GM23248 (cell line): ENCODE measurements at regions not wholly inside any gene's neighbourhood (a gene's known extent, or its start where the extent isn't known, plus 50 kb on each side); places are given as distances from the start of the nearest gene placed in this dataset.

Experiments used
- DNase-seq: peaks from one replicate; pipeline ENCODE4 v3.0.0-alpha.2; 2015
- H2AFZ ChIP-seq: fragments of 200-600 bp; sonication (generic); 2 replicates; pipeline ENCODE4 v1.6.1; 2016; ENCODE audit warnings: antibody characterized with exemption
- H3F3A ChIP-seq: fragments of 200-600 bp; sonication (generic); 2 replicates; pipeline ENCODE4 v1.6.1; 2016; ENCODE audit warnings: mild to moderate bottlenecking, antibody characterized with exemption, mixed run types; ENCODE audit not compliant: insufficient read depth
- H3K27ac ChIP-seq: fragments of 200-600 bp; sonication (generic); 2 replicates; pipeline ENCODE4 v1.5.1; 2016; ENCODE audit warnings: mild to moderate bottlenecking
- H3K27me3 ChIP-seq: fragments of 200-600 bp; sonication (generic); replicated peaks from 2 replicates; pipeline ENCODE4 v1.6.1; 2016; ENCODE audit warnings: mild to moderate bottlenecking; ENCODE audit not compliant: insufficient read depth
- H3K36me3 ChIP-seq: fragments of 200-600 bp; sonication (generic); 2 replicates; pipeline ENCODE4 v1.6.1; 2016; ENCODE audit warnings: low read depth, mild to moderate bottlenecking
- H3K4me1 ChIP-seq: fragments of 200-600 bp; sonication (generic); 2 replicates; pipeline ENCODE4 v1.6.1; 2016; ENCODE audit warnings: mild to moderate bottlenecking; ENCODE audit not compliant: insufficient read depth
- H3K4me2 ChIP-seq: fragments of 200-600 bp; sonication (generic); one replicate; pipeline ENCODE4 v1.6.1; 2016; ENCODE audit warnings: mild to moderate bottlenecking; ENCODE audit not compliant: unreplicated experiment
- H3K4me3 ChIP-seq: fragments of 200-600 bp; sonication (generic); 2 replicates; pipeline ENCODE4 v1.5.1; 2016; ENCODE audit warnings: mild to moderate bottlenecking
- H3K79me2 ChIP-seq: fragments of 200-600 bp; sonication (generic); 2 replicates; pipeline ENCODE4 v1.6.1; 2016; ENCODE audit warnings: mild to moderate bottlenecking; ENCODE audit not compliant: insufficient read depth
- H3K9ac ChIP-seq: fragments of 200-600 bp; sonication (generic); 2 replicates; pipeline ENCODE4 v1.6.1; 2016; ENCODE audit warnings: mild to moderate bottlenecking
- H3K9me2 ChIP-seq: fragments of 200-600 bp; sonication (generic); 2 replicates; pipeline ENCODE4 v1.6.1; 2016; ENCODE audit warnings: mixed run types, mild to moderate bottlenecking, moderate library complexity; ENCODE audit not compliant: insufficient read depth
- H3K9me3 ChIP-seq: fragments of 200-600 bp; sonication (generic); one replicate; pipeline ENCODE4 v1.6.1; 2017; ENCODE audit warnings: low read depth
- H4K20me1 ChIP-seq: fragments of 200-600 bp; sonication (generic); 2 replicates; pipeline ENCODE4 v1.6.0; 2016; ENCODE audit not compliant: insufficient read depth
- EZH2 ChIP-seq: fragments of 200-600 bp; sonication (generic); IDR thresholded peaks from 2 replicates; pipeline ENCODE4 v1.6.1; 2018; ENCODE audit warnings: antibody characterized with exemption, mild to moderate bottlenecking; ENCODE audit not compliant: insufficient read depth, poor library complexity, severe bottlenecking
- EZH2phosphoT487 ChIP-seq: fragments of 200-600 bp; sonication (generic); IDR thresholded peaks from 2 replicates; pipeline ENCODE4 v1.6.1; 2018; ENCODE audit warnings: antibody characterized with exemption, moderate library complexity, mild to moderate bottlenecking, low read depth; ENCODE audit not compliant: insufficient read depth
- WGBS, 2 experiments: methylation state at CpG; one replicate each; pipeline ENCODE4 v1.1.6; 2015 to 2017; ENCODE audit warnings: low lambda C conversion rate in 2 of 2, low coverage in 1 of 2; ENCODE audit errors: missing lambda C conversion rate in 2 of 2; 5-methylcytosine and 5-hydroxymethylcytosine counted together
- in situ Hi-C: fragments of 300-500 bp; cut with MboI; formaldehyde crosslinking; loops from 2 replicates; pipeline ENCODE4 v1.15.0; 2020

GRCh38 chr3:94928921-94929320 lies 866.1 kb downstream of the NSUN3 start:
- no peaks in the 10 kb centered on the region for H3K4me1 ChIP-seq
- H3F3A ChIP-seq: no peaks in the 10 kb centered on the region
- peak; percentile 4 for DNase-seq
- no peaks in the 10 kb centered on the region for H3K79me2 ChIP-seq
- no peak overlapping the region for H3K4me2 ChIP-seq
- no peak overlapping the region for H2AFZ ChIP-seq
- no peak overlapping the region for H3K9ac ChIP-seq
- no peaks in the 10 kb centered on the region for H3K36me3 ChIP-seq
- no peaks in the 10 kb centered on the region for H3K27me3 ChIP-seq
- H3K27ac ChIP-seq: no peak overlapping the region
- 48 to 62% methylated on average over 4 of the region's 4 CpGs for WGBS, 2 experiments
- TF ChIP-seq EZH2 (no peak), EZH2phosphoT487 (no peak)
- H3K9me2 ChIP-seq: no peaks in the 10 kb centered on the region
- in situ Hi-C loops: no loop called here
- H4K20me1 ChIP-seq: no peaks in the 10 kb centered on the region
- no peak overlapping the region for H3K4me3 ChIP-seq
- H3K9me3 ChIP-seq: no peaks in the 10 kb centered on the region

DNA sequence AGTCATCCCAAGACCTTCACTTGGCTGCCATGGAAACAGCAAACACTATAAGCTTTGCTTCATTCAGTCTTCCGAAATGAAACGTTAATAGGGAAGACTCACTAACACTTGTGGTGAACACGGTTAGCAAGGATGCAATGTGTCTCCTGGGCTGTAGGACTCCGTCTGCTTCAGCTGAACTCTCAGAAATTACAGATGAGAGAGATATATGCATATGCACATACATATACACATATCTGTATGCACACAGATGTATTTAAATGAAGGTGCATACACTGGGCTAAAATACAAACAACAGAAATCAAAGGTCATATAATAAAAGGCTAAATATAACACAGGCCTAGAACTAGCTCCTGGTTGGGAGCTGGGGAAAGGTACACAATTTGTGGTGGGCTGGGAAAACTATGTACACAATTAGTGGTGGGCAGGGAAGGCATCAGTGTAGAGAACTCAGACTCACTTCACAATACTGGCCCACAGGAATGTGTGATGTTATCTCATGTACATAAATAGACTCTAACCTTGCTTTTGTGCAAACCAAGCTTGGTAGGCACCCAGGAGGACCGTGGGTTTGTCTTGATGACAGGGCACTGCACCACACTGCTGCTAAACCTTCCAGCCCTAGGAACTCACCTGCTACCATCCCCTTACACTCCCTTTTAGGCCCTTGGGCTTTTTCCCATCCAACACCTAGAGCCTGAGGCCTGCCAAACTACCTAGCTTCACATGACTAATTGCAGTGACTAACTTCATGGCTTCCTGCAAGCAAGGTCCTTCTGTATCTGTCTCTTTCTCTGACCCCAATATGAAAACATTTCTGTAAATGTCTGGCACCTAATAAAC lies 873.1 kb downstream of the NSUN3 start:
- no peak overlapping the region for H3K4me3 ChIP-seq
- H3K79me2 ChIP-seq: no peaks in the 10 kb centered on the region
- H3K36me3 ChIP-seq: no peaks in the 10 kb centered on the region
- no peaks in the 10 kb centered on the region for H3K4me1 ChIP-seq
- WGBS, 2 experiments: 29 to 32% methylated on average over 5 of the region's 5 CpGs
- H3K9me3 ChIP-seq: no peaks in the 10 kb centered on the region
- H3K27me3 ChIP-seq: no peaks in the 10 kb centered on the region
- H4K20me1 ChIP-seq: no peaks in the 10 kb centered on the region
- H3K9ac ChIP-seq: no peak overlapping the region
- H2AFZ ChIP-seq: no peak overlapping the region
- no peak for DNase-seq
- TF ChIP-seq EZH2 (no peak), EZH2phosphoT487 (no peak)
- no peaks in the 10 kb centered on the region for H3K9me2 ChIP-seq
- no peak overlapping the region for H3K27ac ChIP-seq
- H3F3A ChIP-seq: no peaks in the 10 kb centered on the region
- in situ Hi-C loops: no loop called here
- H3K4me2 ChIP-seq: no peak overlapping the region

DNA sequence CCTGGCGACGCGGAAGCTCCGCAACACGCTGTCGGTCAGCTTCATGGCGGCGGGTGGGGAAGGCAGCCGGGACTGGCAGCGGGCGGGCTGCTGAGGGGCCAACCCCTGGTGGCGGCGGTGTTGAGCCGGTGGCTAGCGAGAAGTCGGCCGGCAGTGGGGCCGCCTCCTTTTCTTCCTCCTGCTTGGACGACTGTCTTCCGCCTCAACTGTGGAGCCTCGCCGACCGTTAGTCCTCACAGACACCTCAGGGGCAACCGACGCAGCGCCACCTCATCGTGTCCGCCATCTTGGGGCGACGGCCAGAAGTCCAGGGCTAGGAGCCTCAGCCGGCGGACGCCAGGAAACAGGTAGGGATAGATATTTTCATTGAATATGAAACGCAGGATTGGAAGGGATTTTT lies 875.1 kb downstream of the NSUN3 start:
- no peak overlapping the region for H3K4me3 ChIP-seq
- H3K9me3 ChIP-seq: no peaks in the 10 kb centered on the region
- no peaks in the 10 kb centered on the region for H3K27me3 ChIP-seq
- H3K36me3 ChIP-seq: no peaks in the 10 kb centered on the region
- no peak overlapping the region for H2AFZ ChIP-seq
- H3F3A ChIP-seq: no peaks in the 10 kb centered on the region
- DNase-seq: no peak
- TF ChIP-seq EZH2 (no peak), EZH2phosphoT487 (no peak)
- H3K27ac ChIP-seq: no peak overlapping the region
- no peaks in the 10 kb centered on the region for H3K4me1 ChIP-seq
- no peaks in the 10 kb centered on the region for H3K79me2 ChIP-seq
- H3K4me2 ChIP-seq: no peak overlapping the region
- no peaks in the 10 kb centered on the region for H4K20me1 ChIP-seq
- H3K9ac ChIP-seq: no peak overlapping the region
- 78 to 85% methylated on average over 25 to 34 of the region's 34 CpGs for WGBS, 2 experiments
- in situ Hi-C loops: no loop called here
- H3K9me2 ChIP-seq: no peaks in the 10 kb centered on the region

GRCh38 chr3:94946683-94947082 lies 883.8 kb downstream of the NSUN3 start:
- Histone ChIP-seq H3K79me2 (no peaks in the 10 kb centered on the region), H3K9ac (no peak overlapping the region), H3K4me2 (no peak overlapping the region), H3K27me3 (no peaks in the 10 kb centered on the region), H2AFZ (no peak overlapping the region), H4K20me1 (no peaks in the 10 kb centered on the region), H3F3A (no peaks in the 10 kb centered on the region), H3K9me3 (no peaks in the 10 kb centered on the region), H3K4me3 (no peak overlapping the region), H3K36me3 (no peaks in the 10 kb centered on the region), H3K27ac (no peak overlapping the region), H3K9me2 (no peaks in the 10 kb centered on the region), H3K4me1 (no peaks in the 10 kb centered on the region)
- whole genome bisulfite sequencing, 2 experiments: 56 to 58% methylated on average over 6 of the region's 6 CpGs
- no peak for DNase-seq
- in situ Hi-C loops: no loop called here
- TF ChIP-seq EZH2: no peak
